Large intestine (tissue), 3 donors: ENCODE measurements at regions not wholly inside any gene's neighbourhood (a gene's known extent, or its start where the extent isn't known, plus 50 kb on each side); places are given as distances from the start of the nearest gene placed in this dataset.

Experiments
- DNase-seq, 2 donors: peaks; one replicate each; pipeline versions ENCODE4 v3.0.0 to v3.0.0-alpha.2; 2013
- H3K27ac ChIP-seq: one replicate; pipeline ENCODE4 v1.5.1; 2013; ENCODE audit warnings: low read length
- H3K27me3 ChIP-seq: 2 replicates; pipeline ENCODE4 v1.6.1; 2013; ENCODE audit warnings: low read length; ENCODE audit not compliant: control insufficient read depth, insufficient read depth
- H3K36me3 ChIP-seq: 2 replicates; pipeline ENCODE4 v1.6.1; 2013; ENCODE audit warnings: low read length; ENCODE audit not compliant: control insufficient read depth, insufficient read depth
- H3K4me1 ChIP-seq: one replicate; pipeline ENCODE4 v1.6.1; 2013; ENCODE audit warnings: low read length; ENCODE audit not compliant: control insufficient read depth, insufficient read depth
- H3K4me3 ChIP-seq: one replicate; pipeline ENCODE4 v1.5.1; 2013; ENCODE audit warnings: low read length
- H3K9me3 ChIP-seq: one replicate; pipeline ENCODE4 v1.6.1; 2013; ENCODE audit warnings: mild to moderate bottlenecking, low read depth, low read length, moderate library complexity; ENCODE audit not compliant: control insufficient read depth
- WGBS: methylation state at CpG from one replicate; pipeline ENCODE4 v1.1.5; 2013; ENCODE audit warnings: low lambda C conversion rate; ENCODE audit not compliant: insufficient coverage; 5-methylcytosine and 5-hydroxymethylcytosine counted together

- H3K9me3 ChIP-seq = no peaks in the 10 kb centered on the region
- H3K4me3 ChIP-seq = no peak overlapping the region
- H3K36me3 ChIP-seq = no peaks in the 10 kb centered on the region
- no peak for DNase-seq
- no peak overlapping the region for H3K27ac ChIP-seq
- H3K4me1 ChIP-seq = no peaks in the 10 kb centered on the region
- no peaks in the 10 kb centered on the region for H3K27me3 ChIP-seq
- 48% methylated on average over 2 of the region's 2 CpGs for WGBS
Measured at GRCh38 chr4:59223292-59223941, 1976.7 kb upstream of the ADGRL3 start.

- Histone ChIP-seq H3K9me3 (peaks cover 2% of the 10 kb centered on the region), H3K27ac (no peak overlapping the region), H3K4me3 (no peak overlapping the region), H3K36me3 (no peaks in the 10 kb centered on the region), H3K27me3 (no peaks in the 10 kb centered on the region), H3K4me1 (no peaks in the 10 kb centered on the region)
- no peak for DNase-seq
- WGBS = no CpG with 5 or more reads among the region's 3 CpGs
Measured at GRCh38 chr4:59238212-59238611, 1961.9 kb upstream of the ADGRL3 start.

DNA sequence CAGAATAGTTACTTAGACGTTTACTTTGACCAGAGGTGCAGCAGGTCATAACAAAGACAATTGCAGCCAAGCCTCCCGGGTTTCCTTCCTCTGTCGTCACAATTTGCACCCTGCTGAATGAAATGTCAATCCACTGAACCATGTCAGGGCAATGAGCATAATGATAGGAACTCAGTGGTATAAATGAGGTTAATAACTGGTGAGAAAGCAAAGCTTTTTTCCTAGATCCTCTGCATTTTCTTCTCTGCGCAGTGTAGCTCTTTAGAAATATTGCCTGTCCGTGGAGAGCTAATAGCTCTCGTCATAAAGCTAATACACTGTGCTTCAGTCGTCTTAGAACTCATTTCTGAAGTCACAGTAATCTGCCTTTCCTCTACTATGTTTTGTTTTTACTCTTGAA, 1960.1 kb upstream of the ADGRL3 start:
- no peaks in the 10 kb centered on the region for H3K36me3 ChIP-seq
- no peaks in the 10 kb centered on the region for H3K9me3 ChIP-seq
- H3K4me1 ChIP-seq = no peaks in the 10 kb centered on the region
- DNase-seq = no peak
- no peak overlapping the region for H3K4me3 ChIP-seq
- no peaks in the 10 kb centered on the region for H3K27me3 ChIP-seq
- 71% methylated on average over 4 of the region's 7 CpGs for WGBS
- H3K27ac ChIP-seq = no peak overlapping the region

- H3K9me3 ChIP-seq = no peaks in the 10 kb centered on the region
- H3K4me1 ChIP-seq = no peaks in the 10 kb centered on the region
- no peak overlapping the region for H3K27ac ChIP-seq
- no peaks in the 10 kb centered on the region for H3K36me3 ChIP-seq
- H3K27me3 ChIP-seq = no peaks in the 10 kb centered on the region
- no peak overlapping the region for H3K4me3 ChIP-seq
- no peak for DNase-seq
Measured at GRCh38 chr4:59243038-59243437, 1957.1 kb upstream of the ADGRL3 start.

DNA sequence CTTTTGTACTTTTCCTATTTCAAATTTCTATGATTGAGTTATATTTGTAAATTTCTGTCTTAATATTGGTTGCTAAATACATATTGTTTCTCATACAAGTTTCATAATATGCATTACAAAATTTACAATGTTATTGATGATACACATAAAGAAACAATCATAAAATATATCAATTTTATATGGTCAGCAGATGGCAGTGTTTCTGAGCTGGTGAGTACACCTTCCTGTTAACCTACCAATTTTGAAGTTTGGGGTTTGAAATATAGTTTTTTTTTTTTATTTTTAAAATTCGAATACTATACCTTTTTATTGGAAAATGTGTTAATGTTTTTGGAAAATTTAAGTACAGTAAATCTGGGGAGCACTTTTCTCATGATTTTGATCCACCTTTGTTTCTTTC, 1953.1 kb upstream of the ADGRL3 start:
- H3K4me3 ChIP-seq = no peak overlapping the region
- no peaks in the 10 kb centered on the region for H3K36me3 ChIP-seq
- H3K9me3 ChIP-seq = no peaks in the 10 kb centered on the region
- H3K27ac ChIP-seq = no peak overlapping the region
- no peaks in the 10 kb centered on the region for H3K4me1 ChIP-seq
- no peaks in the 10 kb centered on the region for H3K27me3 ChIP-seq
- 9% methylated on average over 1 of the region's 1 CpG for WGBS
- DNase-seq = no peak

- 40% methylated on average over 1 of the region's 1 CpG for WGBS
Measured at GRCh38 chr4:59248313-59248712, 1951.8 kb upstream of the ADGRL3 start.

GRCh38 chr4:59249110-59249509, 1951.0 kb upstream of the ADGRL3 start:
- Histone ChIP-seq H3K4me3 (no peak overlapping the region), H3K9me3 (no peaks in the 10 kb centered on the region), H3K27me3 (no peaks in the 10 kb centered on the region), H3K36me3 (no peaks in the 10 kb centered on the region), H3K27ac (no peak overlapping the region), H3K4me1 (no peaks in the 10 kb centered on the region)
- no peak for DNase-seq
- WGBS = 44% methylated on average over 2 of the region's 2 CpGs

More at GRCh38 chr4:59248313-59248712, 1951.8 kb upstream of the ADGRL3 start:
- H3K9me3 ChIP-seq = no peaks in the 10 kb centered on the region
- H3K27ac ChIP-seq = no peak overlapping the region
- H3K4me3 ChIP-seq = no peak overlapping the region
- no peaks in the 10 kb centered on the region for H3K4me1 ChIP-seq
- H3K36me3 ChIP-seq = no peaks in the 10 kb centered on the region
- H3K27me3 ChIP-seq = no peaks in the 10 kb centered on the region
- DNase-seq = no peak

- DNase-seq = no peak
- H3K36me3 ChIP-seq = no peaks in the 10 kb centered on the region
Measured at GRCh38 chr4:59258002-59258401, 1942.1 kb upstream of the ADGRL3 start.

DNA sequence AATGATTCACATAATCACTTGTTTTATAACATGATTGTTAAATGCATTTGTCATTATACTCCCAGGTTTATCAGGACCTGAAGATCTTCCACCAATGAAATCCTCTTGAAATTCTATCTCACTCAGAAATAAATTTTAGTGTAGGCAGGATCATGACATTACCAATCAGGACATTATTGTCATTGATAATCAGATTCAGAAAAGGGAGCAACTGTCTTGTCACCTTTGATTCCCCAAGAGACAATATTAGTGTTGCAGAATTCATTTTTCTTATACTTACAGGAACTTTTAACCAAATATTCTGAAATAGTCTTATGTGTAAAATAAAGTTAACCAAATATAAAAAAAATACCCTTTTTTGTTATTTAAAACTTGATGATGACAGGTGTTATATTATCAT, 1892.5 kb upstream of the ADGRL3 start:
- Histone ChIP-seq H3K4me3 (no peak overlapping the region), H3K27ac (no peak overlapping the region), H3K27me3 (no peaks in the 10 kb centered on the region), H3K36me3 (no peaks in the 10 kb centered on the region), H3K4me1 (no peaks in the 10 kb centered on the region), H3K9me3 (no peaks in the 10 kb centered on the region)
- no peak for DNase-seq

More at GRCh38 chr4:59258002-59258401, 1942.1 kb upstream of the ADGRL3 start:
- Histone ChIP-seq H3K4me1 (no peaks in the 10 kb centered on the region), H3K27ac (no peak overlapping the region), H3K27me3 (no peaks in the 10 kb centered on the region), H3K4me3 (no peak overlapping the region), H3K9me3 (no peaks in the 10 kb centered on the region)
- 96% methylated on average over 2 of the region's 2 CpGs for WGBS

- Histone ChIP-seq H3K4me1 (no peaks in the 10 kb centered on the region), H3K36me3 (no peaks in the 10 kb centered on the region), H3K27ac (no peak overlapping the region), H3K9me3 (no peaks in the 10 kb centered on the region), H3K4me3 (no peak overlapping the region), H3K27me3 (no peaks in the 10 kb centered on the region)
- WGBS = 40% methylated on average over 1 of the region's 1 CpG
- no peak for DNase-seq
Measured at GRCh38 chr4:59314637-59315036, 1885.5 kb upstream of the ADGRL3 start.

DNA sequence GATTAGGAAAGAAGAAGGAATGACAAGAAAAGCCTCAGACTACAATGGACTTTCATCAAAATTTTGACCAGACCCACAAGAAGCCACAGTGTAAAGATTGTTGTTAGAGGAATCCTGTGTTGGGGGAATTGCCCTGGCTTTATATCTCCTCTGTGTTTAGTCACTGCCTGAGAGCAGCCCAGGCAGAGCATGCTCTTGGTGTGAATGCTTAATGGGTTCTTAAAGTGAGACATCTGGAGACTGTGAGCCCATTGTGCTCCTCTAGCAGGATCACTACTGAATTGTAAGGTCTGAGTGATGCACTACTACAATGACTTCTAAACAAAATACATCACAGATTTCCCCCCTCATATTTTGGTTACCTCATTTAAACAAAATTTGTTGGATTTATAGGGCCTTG, 1860.5 kb upstream of the ADGRL3 start:
- H3K27ac ChIP-seq = no peak overlapping the region
- DNase-seq = peak in 1 of 2 donors; percentile 1
- no peaks in the 10 kb centered on the region for H3K27me3 ChIP-seq
- H3K4me1 ChIP-seq = no peaks in the 10 kb centered on the region
- H3K9me3 ChIP-seq = no peaks in the 10 kb centered on the region
- no peaks in the 10 kb centered on the region for H3K36me3 ChIP-seq
- H3K4me3 ChIP-seq = no peak overlapping the region
